Activated T-helper 1 cell treated with anti-CD3 and anti-CD28 coated beads, Interleukin-12 subunit alpha, Interleukin-12 subunit beta, Interleukin-2, Interleukin-4 antibody, amounts not matched to agents 30 ng/mL and 10 ng/mL and 1 ng/mL, durations not matched to agents 14 hours and 24 hours and 36 hours (primary cell): ENCODE measurements at regions not wholly inside any gene's neighbourhood (a gene's known extent, or its start where the extent isn't known, plus 50 kb on each side); places are given as distances from the start of the nearest gene placed in this dataset.
"Not testable (repeated sequence)": the region's sequence is repeated elsewhere in the genome, so short reads cannot be mapped to it uniquely, and the experiment has no call there.

ENCODE experiments used
- DNase-seq: peaks from one replicate; pipeline ENCODE4 v3.0.0; 2021; ENCODE audit warnings: low spot score
- H3K27ac Mint-ChIP-seq: one replicate; pipeline ENCODE4 v1.8.0; 2021; ENCODE audit warnings: mild to moderate bottlenecking, mixed read lengths
- H3K27me3 Mint-ChIP-seq: one replicate; pipeline ENCODE4 v1.8.0; 2022; ENCODE audit warnings: mild to moderate bottlenecking, moderate library complexity, mixed read lengths; ENCODE audit not compliant: insufficient read depth
- H3K36me3 Mint-ChIP-seq: one replicate; pipeline ENCODE4 v1.8.0; 2021; ENCODE audit warnings: low read depth, mixed read lengths
- H3K4me1 Mint-ChIP-seq: one replicate; pipeline ENCODE4 v1.8.0; 2021; ENCODE audit warnings: low read depth, mixed read lengths
- H3K4me3 Mint-ChIP-seq: one replicate; pipeline ENCODE4 v1.8.0; 2021; ENCODE audit warnings: mild to moderate bottlenecking, moderate library complexity, mixed read lengths
- H3K9me3 Mint-ChIP-seq: one replicate; pipeline ENCODE4 v1.8.0; 2021; ENCODE audit warnings: mixed read lengths
- intact Hi-C: fragments of 100-400 bp; cut with micrococcal nuclease; formaldehyde crosslinking; loops from one replicate; pipeline ENCODE4 v1.15.1; 2024

GRCh38 chr5:28831042-28831441 lies 1792.7 kb upstream of the CDH9 start:
- no peak overlapping the region for H3K4me3 Mint-ChIP-seq
- intact Hi-C loops = no loop called here
- H3K27me3 Mint-ChIP-seq = no peaks in the 10 kb centered on the region

GRCh38 chr5:28823231-28823630 lies 1784.8 kb upstream of the CDH9 start:
- H3K27ac Mint-ChIP-seq = no peak overlapping the region
- no peaks in the 10 kb centered on the region for H3K27me3 Mint-ChIP-seq
- H3K9me3 Mint-ChIP-seq = peaks cover 26% of the 10 kb centered on the region
- H3K4me3 Mint-ChIP-seq = no peak overlapping the region
- intact Hi-C loops = no loop called here
- no peak for DNase-seq
- H3K36me3 Mint-ChIP-seq = no peaks in the 10 kb centered on the region
- no peaks in the 10 kb centered on the region for H3K4me1 Mint-ChIP-seq

More at GRCh38 chr5:28831042-28831441, 1792.7 kb upstream of the CDH9 start:
- peaks cover 19% of the 10 kb centered on the region for H3K9me3 Mint-ChIP-seq
- no peak for DNase-seq
- no peaks in the 10 kb centered on the region for H3K36me3 Mint-ChIP-seq
- no peak overlapping the region for H3K27ac Mint-ChIP-seq
- H3K4me1 Mint-ChIP-seq = no peaks in the 10 kb centered on the region

- intact Hi-C loops = no loop called here
- Mint-ChIP-seq H3K27me3 (no peaks in the 10 kb centered on the region), H3K4me3 (no peak overlapping the region), H3K36me3 (no peaks in the 10 kb centered on the region), H3K27ac (no peak overlapping the region), H3K4me1 (no peaks in the 10 kb centered on the region), H3K9me3 (peaks cover 26% of the 10 kb centered on the region)
- no peak for DNase-seq
Observed at GRCh38 chr5:28822071-28822470, 1783.7 kb upstream of the CDH9 start.

GRCh38 chr5:28810751-28811136 lies 1772.4 kb upstream of the CDH9 start:
- H3K27ac Mint-ChIP-seq = no peak overlapping the region
- no peaks in the 10 kb centered on the region for H3K36me3 Mint-ChIP-seq
- no peaks in the 10 kb centered on the region for H3K4me1 Mint-ChIP-seq
- peaks cover 5% of the 10 kb centered on the region for H3K9me3 Mint-ChIP-seq
- no peak overlapping the region for H3K4me3 Mint-ChIP-seq
- DNase-seq = no peak
- no peaks in the 10 kb centered on the region for H3K27me3 Mint-ChIP-seq
- intact Hi-C loops = no loop called here

- Mint-ChIP-seq H3K36me3 (no peaks in the 10 kb centered on the region), H3K4me3 (no peak overlapping the region), H3K4me1 (no peaks in the 10 kb centered on the region), H3K27me3 (no peaks in the 10 kb centered on the region), H3K9me3 (peaks cover 5% of the 10 kb centered on the region), H3K27ac (no peak overlapping the region)
- no peak for DNase-seq
- intact Hi-C loops = no loop called here
Observed at GRCh38 chr5:28809811-28810750, 1771.7 kb upstream of the CDH9 start.

- Mint-ChIP-seq H3K4me3 (no peak overlapping the region), H3K36me3 (no peaks in the 10 kb centered on the region), H3K27me3 (no peaks in the 10 kb centered on the region), H3K9me3 (peaks cover 5% of the 10 kb centered on the region), H3K27ac (no peak overlapping the region), H3K4me1 (no peaks in the 10 kb centered on the region)
- intact Hi-C loops = no loop called here
- no peak for DNase-seq
Observed at GRCh38 chr5:28808967-28809810, 1770.8 kb upstream of the CDH9 start.

- no peaks in the 10 kb centered on the region for H3K27me3 Mint-ChIP-seq
- intact Hi-C loops = no loop called here
- H3K27ac Mint-ChIP-seq = no peak overlapping the region
- H3K4me1 Mint-ChIP-seq = no peaks in the 10 kb centered on the region
- DNase-seq = no peak
- H3K36me3 Mint-ChIP-seq = no peaks in the 10 kb centered on the region
- peaks cover 5% of the 10 kb centered on the region for H3K9me3 Mint-ChIP-seq
- H3K4me3 Mint-ChIP-seq = no peak overlapping the region
Observed at GRCh38 chr5:28807195-28807729, 1768.9 kb upstream of the CDH9 start.

- H3K27me3 Mint-ChIP-seq, H3K27ac Mint-ChIP-seq, H3K4me1 Mint-ChIP-seq, DNase-seq, H3K36me3 Mint-ChIP-seq, H3K9me3 Mint-ChIP-seq, intact Hi-C loops, H3K4me3 Mint-ChIP-seq: not testable (repeated sequence)
Observed at GRCh38 chr5:28799035-28799434, 1760.6 kb upstream of the CDH9 start.

GRCh38 chr5:28788954-28789353 lies 1750.6 kb upstream of the CDH9 start:
- Mint-ChIP-seq H3K4me3 (no peak overlapping the region), H3K27ac (no peak overlapping the region), H3K36me3 (no peaks in the 10 kb centered on the region), H3K4me1 (no peaks in the 10 kb centered on the region), H3K9me3 (peaks cover 10% of the 10 kb centered on the region), H3K27me3 (no peaks in the 10 kb centered on the region)
- DNase-seq = no peak
- intact Hi-C loops = no loop called here

- no peaks in the 10 kb centered on the region for H3K4me1 Mint-ChIP-seq
- intact Hi-C loops = no loop called here
- no peak overlapping the region for H3K4me3 Mint-ChIP-seq
- DNase-seq = no peak
- H3K36me3 Mint-ChIP-seq = no peaks in the 10 kb centered on the region
- peaks cover 4% of the 10 kb centered on the region for H3K9me3 Mint-ChIP-seq
- H3K27ac Mint-ChIP-seq = no peak overlapping the region
- peaks cover 2% of the 10 kb centered on the region for H3K27me3 Mint-ChIP-seq
Observed at GRCh38 chr5:28780083-28780692, 1741.8 kb upstream of the CDH9 start.

- peaks cover 2% of the 10 kb centered on the region for H3K27me3 Mint-ChIP-seq
- intact Hi-C loops = no loop called here
- no peak for DNase-seq
Observed at GRCh38 chr5:28779161-28779754, 1740.9 kb upstream of the CDH9 start.

GRCh38 chr5:28770307-28770706 lies 1731.9 kb upstream of the CDH9 start:
- Mint-ChIP-seq H3K27ac (no peak overlapping the region), H3K4me3 (no peak overlapping the region), H3K9me3 (no peaks in the 10 kb centered on the region), H3K4me1 (no peaks in the 10 kb centered on the region), H3K36me3 (no peaks in the 10 kb centered on the region), H3K27me3 (no peaks in the 10 kb centered on the region)
- DNase-seq = no peak
- intact Hi-C loops = no loop called here

More at GRCh38 chr5:28779161-28779754, 1740.9 kb upstream of the CDH9 start:
- Mint-ChIP-seq H3K9me3 (no peaks in the 10 kb centered on the region), H3K27ac (no peak overlapping the region), H3K36me3 (no peaks in the 10 kb centered on the region), H3K4me3 (no peak overlapping the region), H3K4me1 (no peaks in the 10 kb centered on the region)
